ENCODE measurements at regions not wholly inside any gene's neighbourhood (a gene's known extent, or its start where the extent isn't known, plus 50 kb on each side); places are given as distances from the start of the nearest gene placed in this dataset.

- DNase-seq = no peak
Measured at GRCh38 chr18:33951031-33951430, 273.7 kb downstream of the NOL4 start.

DNA sequence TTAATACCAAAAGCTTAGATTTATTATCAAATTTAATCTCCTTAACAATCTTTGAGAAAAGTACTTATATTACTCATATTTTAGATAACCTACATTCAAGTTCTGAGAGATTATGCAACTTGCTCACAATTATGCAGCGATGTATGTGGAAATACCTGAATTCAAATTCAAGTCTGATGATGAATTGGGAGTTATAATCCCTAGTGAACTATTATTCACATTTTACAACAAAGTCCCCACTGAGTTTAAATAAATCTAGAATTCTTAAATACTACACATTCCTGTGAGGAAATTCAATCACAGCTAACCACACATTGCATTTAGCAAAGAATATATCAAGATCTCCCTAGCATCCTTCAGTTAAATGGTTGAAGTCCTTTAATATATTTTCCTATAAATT lies 278.4 kb downstream of the NOL4 start:
- DNase-seq = no peak

DNA sequence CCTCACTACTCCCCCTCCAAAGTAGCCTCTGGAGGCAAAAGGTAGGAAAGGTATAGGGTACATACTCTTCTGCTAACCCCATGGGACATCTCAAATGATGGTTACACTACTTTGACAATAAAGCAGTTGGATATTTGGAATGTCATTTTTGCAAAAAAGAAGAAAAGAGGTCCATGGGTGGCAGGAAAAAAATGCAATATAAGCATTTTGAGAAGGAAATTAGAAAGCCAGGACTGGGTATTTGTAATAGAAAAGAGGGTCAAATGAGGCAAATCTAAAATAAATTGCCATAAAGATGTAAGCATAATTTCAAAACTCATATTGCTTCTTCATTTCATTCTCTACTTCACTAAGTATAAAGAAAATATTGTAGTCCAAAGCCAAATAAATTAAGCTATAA lies 280.2 kb downstream of the NOL4 start:
- DNase-seq = no peak

- DNase-seq = no peak
Measured at GRCh38 chr18:33937270-33937816, 287.4 kb downstream of the NOL4 start.

GRCh38 chr18:33934258-33934657 lies 290.5 kb downstream of the NOL4 start:
- no peak for DNase-seq

- no peak for DNase-seq
Measured at GRCh38 chr18:33928231-33928630, 296.5 kb downstream of the NOL4 start.

GRCh38 chr18:33924576-33924975 lies 300.1 kb downstream of the NOL4 start:
- no peak for DNase-seq

DNA sequence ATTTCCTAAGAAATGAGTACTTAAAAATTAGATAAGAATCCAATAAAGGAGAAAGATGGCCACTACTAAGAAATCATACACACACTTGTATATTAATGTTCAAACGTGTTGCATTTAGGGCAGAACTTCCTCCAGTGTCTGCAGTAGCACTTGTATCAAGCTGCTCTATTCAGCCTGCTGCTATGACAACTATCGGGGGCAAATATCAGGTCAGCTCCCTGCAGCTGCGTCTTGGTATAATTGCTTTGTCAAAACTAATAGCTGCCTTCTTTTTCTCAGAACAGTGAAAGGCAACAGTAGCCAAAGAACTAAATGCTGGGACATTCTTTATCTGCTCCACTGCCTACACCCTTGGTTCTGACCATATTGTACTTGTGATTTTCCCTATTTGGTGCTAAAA lies 300.7 kb downstream of the NOL4 start:
- no peak for DNase-seq

DNA sequence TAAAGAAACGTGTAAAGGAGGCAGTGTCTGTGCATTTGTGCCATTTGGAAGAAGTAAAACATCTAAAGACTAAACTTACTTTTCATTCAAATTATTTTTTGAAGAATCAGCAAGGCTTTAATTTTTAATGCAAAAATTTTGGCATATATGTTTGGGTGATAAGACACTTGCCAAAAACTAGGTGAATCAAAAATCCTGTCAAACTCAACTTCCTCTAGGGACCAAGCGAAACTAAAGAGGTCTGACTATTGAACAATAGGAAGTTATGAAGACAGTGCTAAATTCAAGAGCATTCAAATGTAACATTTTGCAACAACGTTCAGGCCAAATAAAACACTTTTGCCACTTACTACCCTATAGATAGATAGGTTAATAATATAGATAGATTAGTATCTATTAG lies 306.1 kb downstream of the NOL4 start:
- no peak for DNase-seq

DNA sequence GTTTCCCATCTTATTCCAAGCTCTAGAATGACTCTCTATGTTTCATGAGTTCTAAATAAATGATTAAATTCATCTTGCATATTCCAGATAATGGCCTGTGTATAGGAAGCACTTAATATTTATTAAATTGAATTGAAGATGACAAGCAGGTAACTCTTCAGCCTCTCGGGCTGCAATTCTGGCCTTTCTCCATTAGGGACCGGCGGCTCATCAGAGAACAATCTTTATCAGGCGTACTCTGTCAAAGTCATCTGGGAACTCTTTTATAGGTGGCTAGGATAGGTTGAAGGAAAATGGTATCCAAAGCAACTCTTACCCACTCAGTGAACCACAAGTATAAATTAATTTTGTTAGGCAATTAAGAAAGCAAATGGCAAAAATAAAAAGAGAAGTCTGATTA lies 308.5 kb downstream of the NOL4 start:
- no peak for DNase-seq

DNA sequence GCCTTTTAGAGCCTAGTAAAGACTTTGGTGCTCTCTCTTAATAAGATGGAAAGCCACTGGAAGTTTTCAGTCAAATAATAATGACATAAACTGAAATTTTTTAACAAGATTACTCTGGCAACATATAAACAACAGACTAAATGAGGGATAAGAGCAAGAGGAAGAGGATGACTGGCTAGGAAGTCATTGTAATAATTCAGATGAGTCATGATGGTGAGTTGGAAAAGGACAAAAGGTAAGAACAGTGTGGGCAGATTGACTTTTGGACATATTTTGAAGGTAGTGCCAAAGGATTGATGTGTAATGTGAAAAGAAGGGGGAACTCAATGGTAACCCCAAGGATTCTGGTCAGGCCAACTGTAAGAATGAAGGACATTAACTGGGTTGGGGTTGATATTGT lies 310.3 kb downstream of the NOL4 start:
- no peak for DNase-seq

GRCh38 chr18:33906046-33906445 lies 318.7 kb downstream of the NOL4 start:
- no peak for DNase-seq

DNA sequence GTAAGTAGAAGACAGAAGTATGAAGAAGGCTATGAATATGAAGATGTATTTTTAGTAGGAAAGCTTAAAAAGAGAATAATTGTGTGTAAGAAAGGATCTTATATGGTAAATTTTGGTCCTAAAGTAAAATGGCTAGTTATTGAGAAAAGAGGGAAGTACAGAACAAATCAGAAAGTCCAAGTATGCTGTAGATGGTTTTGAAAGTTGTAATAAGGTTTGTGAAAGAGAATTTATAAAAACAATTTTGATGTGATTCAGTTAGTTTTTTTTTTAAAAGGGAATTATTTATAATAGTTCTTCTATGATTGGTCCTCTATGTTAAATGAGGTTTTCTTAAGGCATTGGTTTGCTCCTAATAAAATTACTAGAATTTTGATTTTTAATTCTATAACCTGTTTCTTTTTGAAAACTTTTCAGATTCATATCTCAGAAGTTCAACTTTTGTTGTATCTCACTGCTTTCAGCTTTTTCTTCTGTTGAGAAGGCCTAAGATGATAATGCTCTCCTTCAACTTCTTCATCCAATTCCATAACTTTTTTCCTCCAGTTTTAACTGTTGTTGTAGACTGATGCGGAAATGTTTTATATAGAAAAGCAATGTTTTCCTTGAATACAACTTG lies 322.7 kb downstream of the NOL4 start:
- DNase-seq = no peak

DNA sequence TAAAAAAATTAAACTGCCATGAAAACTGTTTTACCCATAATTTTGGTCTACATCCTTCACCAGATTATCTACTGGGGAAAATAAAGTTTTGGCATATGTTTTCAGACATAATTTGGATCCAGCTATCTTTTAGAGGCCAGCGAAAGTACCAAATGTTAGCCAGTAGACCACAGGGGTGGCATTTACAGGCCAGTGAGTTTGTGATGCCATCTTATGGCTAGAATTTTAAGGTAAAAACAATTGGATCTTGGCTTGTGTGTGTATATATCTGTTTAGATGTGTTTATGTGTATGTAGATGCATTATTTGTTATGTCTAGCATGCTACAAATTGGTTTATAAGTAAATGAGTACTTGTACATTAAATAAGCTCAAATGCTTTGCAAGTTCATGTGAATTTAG lies 322.6 kb downstream of the ASXL3 start:
- DNase-seq = no peak

DNA sequence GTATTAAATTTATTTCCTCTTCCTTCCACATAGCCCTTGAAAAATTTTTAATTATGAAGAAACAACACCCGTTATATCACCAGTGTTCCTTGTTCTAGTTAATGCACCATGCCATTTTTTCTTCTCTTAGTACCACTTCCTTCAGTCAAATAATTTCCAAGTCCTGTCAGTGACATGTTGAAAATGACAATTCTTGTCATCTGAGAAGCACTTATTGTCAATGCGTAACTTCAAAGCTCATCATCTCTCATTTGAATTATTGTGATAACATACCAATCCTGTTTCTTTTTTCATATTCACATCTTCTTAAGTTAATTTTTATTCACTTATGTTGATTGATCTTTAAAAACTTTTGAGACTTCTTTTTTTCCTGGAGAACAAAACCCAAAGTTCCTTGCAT lies 320.4 kb downstream of the ASXL3 start:
- no peak for DNase-seq

- DNase-seq = no peak
Measured at GRCh38 chr18:33878213-33878612, 300.2 kb downstream of the ASXL3 start.

GRCh38 chr18:33875029-33875565 lies 297.1 kb downstream of the ASXL3 start:
- DNase-seq = no peak

DNA sequence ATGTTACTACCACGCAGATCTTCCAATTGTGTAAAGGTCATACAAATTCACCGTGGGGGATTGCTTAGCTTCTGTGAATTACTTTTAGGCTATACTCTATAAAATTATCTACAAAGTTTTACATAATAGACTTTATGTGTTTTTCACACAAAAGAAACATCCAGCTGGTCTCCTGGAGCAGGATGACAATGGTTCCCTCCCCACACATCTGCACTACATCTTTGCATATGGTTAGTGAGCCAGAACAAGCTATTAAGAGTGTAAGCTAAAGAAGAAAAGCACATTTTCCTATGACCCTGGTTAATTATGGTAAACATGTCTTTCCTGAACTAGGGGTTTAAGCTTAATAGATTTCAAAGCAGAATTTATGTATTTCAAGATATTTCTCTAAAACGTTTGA lies 295.1 kb downstream of the ASXL3 start:
- DNase-seq = no peak

GRCh38 chr18:33871363-33872025 lies 293.5 kb downstream of the ASXL3 start:
- DNase-seq = no peak

DNA sequence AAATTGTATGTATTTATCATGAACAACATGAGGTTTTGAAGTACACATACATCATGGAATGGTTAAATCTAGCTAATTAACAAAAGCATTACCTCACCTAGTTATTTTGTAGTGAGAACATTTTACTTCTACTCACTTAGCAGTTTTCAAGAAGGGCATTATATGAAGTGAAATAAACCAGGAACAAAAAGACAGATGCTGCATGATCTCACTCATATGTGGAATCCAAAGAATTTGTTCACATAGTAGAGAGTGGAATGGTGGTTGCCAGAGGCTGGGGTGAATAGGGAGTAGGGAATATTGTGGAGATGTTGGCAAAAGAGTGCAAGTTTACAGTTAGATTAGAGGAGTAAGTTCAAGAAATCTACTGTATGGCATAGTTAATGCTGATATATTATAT lies 292.0 kb downstream of the ASXL3 start:
- no peak for DNase-seq

GRCh38 chr18:33866386-33866785 lies 288.4 kb downstream of the ASXL3 start:
- no peak for DNase-seq

DNA sequence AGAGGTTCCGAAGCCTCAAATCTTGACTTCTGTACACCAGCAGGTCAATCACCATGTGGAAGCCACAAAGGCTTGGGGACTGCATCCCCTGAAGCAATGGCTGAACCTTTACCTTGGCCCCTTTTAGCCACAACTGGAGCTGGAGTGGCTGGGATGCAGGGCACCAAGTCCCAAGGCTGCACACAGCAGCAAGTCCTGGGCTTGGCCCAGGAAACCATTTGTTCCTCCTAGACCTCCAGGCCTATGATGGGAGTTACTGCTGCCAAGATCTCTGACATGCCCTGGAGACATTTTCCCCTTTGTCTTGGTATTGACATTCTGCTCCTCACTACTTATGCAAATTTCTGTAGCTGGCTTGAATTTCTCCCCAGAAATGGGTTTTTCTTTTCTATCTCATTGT lies 285.9 kb downstream of the ASXL3 start:
- DNase-seq = no peak

GRCh38 chr18:33854827-33855139 lies 276.8 kb downstream of the ASXL3 start:
- no peak for DNase-seq

- DNase-seq = no peak
Measured at GRCh38 chr18:33854086-33854826, 276.2 kb downstream of the ASXL3 start.

Measured in NCI-H1694 (cell line).